Adipocyte (in vitro differentiated cells): ENCODE measurements at regions not wholly inside any gene's neighbourhood (a gene's known extent, or its start where the extent isn't known, plus 50 kb on each side); places are given as distances from the start of the nearest gene placed in this dataset.

Source experiments
- DNase-seq: peaks from one replicate; pipeline ENCODE4 v3.0.0-alpha.2; 2015; ENCODE audit warnings: low read depth
- H3K27me3 ChIP-seq: replicated peaks from 2 replicates; pipeline ENCODE4 v1.7.0; 2013; ENCODE audit warnings: mild to moderate bottlenecking, low read length, moderate library complexity; ENCODE audit not compliant: control insufficient read depth, insufficient read depth
- H3K36me3 ChIP-seq: 2 replicates; pipeline ENCODE4 v1.7.0; 2013; ENCODE audit warnings: low read length, mild to moderate bottlenecking, moderate library complexity; ENCODE audit not compliant: control insufficient read depth, insufficient read depth, severe bottlenecking
- H3K4me1 ChIP-seq: 2 replicates; pipeline ENCODE4 v1.7.0; 2013; ENCODE audit warnings: mild to moderate bottlenecking, low read length, moderate library complexity; ENCODE audit not compliant: control insufficient read depth, insufficient read depth
- H3K4me3 ChIP-seq: 2 replicates; pipeline ENCODE4 v1.7.0; 2013; ENCODE audit warnings: mild to moderate bottlenecking, low read length, moderate library complexity
- H3K9ac ChIP-seq: 2 replicates; pipeline ENCODE4 v1.7.0; 2013; ENCODE audit warnings: mild to moderate bottlenecking, low read length, moderate library complexity
- H3K9me3 ChIP-seq: 2 replicates; pipeline ENCODE4 v1.7.0; 2013; ENCODE audit warnings: mild to moderate bottlenecking, low read length, moderate library complexity; ENCODE audit not compliant: control insufficient read depth

GRCh38 chr5:155343468-155343867, 329.9 kb downstream of the KIF4B start:
- Histone ChIP-seq H3K9ac (no peak overlapping the region), H3K9me3 (peaks cover 2% of the 10 kb centered on the region), H3K4me1 (no peaks in the 10 kb centered on the region), H3K4me3 (no peak overlapping the region), H3K36me3 (no peaks in the 10 kb centered on the region), H3K27me3 (no peaks in the 10 kb centered on the region)
- DNase-seq: no peak

- Histone ChIP-seq H3K4me3 (no peak overlapping the region), H3K9me3 (peaks cover 18% of the 10 kb centered on the region), H3K27me3 (no peaks in the 10 kb centered on the region), H3K4me1 (no peaks in the 10 kb centered on the region), H3K36me3 (no peaks in the 10 kb centered on the region), H3K9ac (no peak overlapping the region)
- no peak for DNase-seq
Observed at GRCh38 chr5:155353231-155353630, 339.7 kb downstream of the KIF4B start.

- Histone ChIP-seq H3K9me3 (no peaks in the 10 kb centered on the region), H3K27me3 (no peaks in the 10 kb centered on the region)
- DNase-seq: no peak
Observed at GRCh38 chr5:155366096-155366495, 352.5 kb downstream of the KIF4B start.

GRCh38 chr5:155367841-155368240, 354.3 kb downstream of the KIF4B start:
- H3K9ac ChIP-seq: no peak overlapping the region
- no peaks in the 10 kb centered on the region for H3K4me1 ChIP-seq
- DNase-seq: no peak
- no peaks in the 10 kb centered on the region for H3K27me3 ChIP-seq
- H3K9me3 ChIP-seq: no peaks in the 10 kb centered on the region
- no peaks in the 10 kb centered on the region for H3K36me3 ChIP-seq
- no peak overlapping the region for H3K4me3 ChIP-seq

More at GRCh38 chr5:155366096-155366495, 352.5 kb downstream of the KIF4B start:
- no peak overlapping the region for H3K4me3 ChIP-seq
- no peaks in the 10 kb centered on the region for H3K36me3 ChIP-seq
- no peaks in the 10 kb centered on the region for H3K4me1 ChIP-seq
- no peak overlapping the region for H3K9ac ChIP-seq

GRCh38 chr5:155368490-155368889, 354.9 kb downstream of the KIF4B start:
- H3K36me3 ChIP-seq: no peaks in the 10 kb centered on the region
- H3K9ac ChIP-seq: no peak overlapping the region
- no peak overlapping the region for H3K4me3 ChIP-seq
- H3K9me3 ChIP-seq: no peaks in the 10 kb centered on the region
- H3K27me3 ChIP-seq: no peaks in the 10 kb centered on the region
- no peak for DNase-seq
- no peaks in the 10 kb centered on the region for H3K4me1 ChIP-seq

GRCh38 chr5:155380480-155380879, 366.9 kb downstream of the KIF4B start:
- H3K27me3 ChIP-seq: no peaks in the 10 kb centered on the region
- no peaks in the 10 kb centered on the region for H3K4me1 ChIP-seq
- H3K9me3 ChIP-seq: no peaks in the 10 kb centered on the region
- no peak overlapping the region for H3K4me3 ChIP-seq
- H3K9ac ChIP-seq: no peak overlapping the region
- H3K36me3 ChIP-seq: no peaks in the 10 kb centered on the region
- DNase-seq: no peak

- no peaks in the 10 kb centered on the region for H3K9me3 ChIP-seq
- no peak for DNase-seq
Observed at GRCh38 chr5:155381654-155382053, 368.1 kb downstream of the KIF4B start.

GRCh38 chr5:155389498-155389897, 375.9 kb downstream of the KIF4B start:
- DNase-seq: no peak
- no peak overlapping the region for H3K4me3 ChIP-seq
- no peak overlapping the region for H3K9ac ChIP-seq
- H3K4me1 ChIP-seq: no peaks in the 10 kb centered on the region
- no peaks in the 10 kb centered on the region for H3K27me3 ChIP-seq
- no peaks in the 10 kb centered on the region for H3K9me3 ChIP-seq
- H3K36me3 ChIP-seq: no peaks in the 10 kb centered on the region

More at GRCh38 chr5:155381654-155382053, 368.1 kb downstream of the KIF4B start:
- H3K4me1 ChIP-seq: no peaks in the 10 kb centered on the region
- H3K36me3 ChIP-seq: no peaks in the 10 kb centered on the region
- no peak overlapping the region for H3K4me3 ChIP-seq
- no peaks in the 10 kb centered on the region for H3K27me3 ChIP-seq
- H3K9ac ChIP-seq: no peak overlapping the region

GRCh38 chr5:155394727-155395126, 381.2 kb downstream of the KIF4B start:
- H3K27me3 ChIP-seq: no peaks in the 10 kb centered on the region
- no peak for DNase-seq
- H3K9ac ChIP-seq: no peak overlapping the region
- H3K4me1 ChIP-seq: no peaks in the 10 kb centered on the region
- no peaks in the 10 kb centered on the region for H3K9me3 ChIP-seq
- no peak overlapping the region for H3K4me3 ChIP-seq
- H3K36me3 ChIP-seq: no peaks in the 10 kb centered on the region

- DNase-seq: no peak
- no peak overlapping the region for H3K9ac ChIP-seq
- H3K27me3 ChIP-seq: no peaks in the 10 kb centered on the region
Observed at GRCh38 chr5:155402927-155403640, 389.5 kb downstream of the KIF4B start.

GRCh38 chr5:155406815-155407214, 393.3 kb downstream of the KIF4B start:
- no peaks in the 10 kb centered on the region for H3K4me1 ChIP-seq
- no peak for DNase-seq
- H3K27me3 ChIP-seq: no peaks in the 10 kb centered on the region
- H3K4me3 ChIP-seq: no peak overlapping the region
- H3K36me3 ChIP-seq: no peaks in the 10 kb centered on the region
- H3K9me3 ChIP-seq: peaks cover 13% of the 10 kb centered on the region
- H3K9ac ChIP-seq: no peak overlapping the region

More at GRCh38 chr5:155402927-155403640, 389.5 kb downstream of the KIF4B start:
- peaks cover 13% of the 10 kb centered on the region for H3K9me3 ChIP-seq
- H3K36me3 ChIP-seq: no peaks in the 10 kb centered on the region
- no peaks in the 10 kb centered on the region for H3K4me1 ChIP-seq
- no peak overlapping the region for H3K4me3 ChIP-seq

GRCh38 chr5:155408465-155408864, 394.9 kb downstream of the KIF4B start:
- no peak for DNase-seq
- no peak overlapping the region for H3K9ac ChIP-seq
- no peaks in the 10 kb centered on the region for H3K27me3 ChIP-seq
- peaks cover 13% of the 10 kb centered on the region for H3K9me3 ChIP-seq
- H3K4me3 ChIP-seq: no peak overlapping the region
- no peaks in the 10 kb centered on the region for H3K36me3 ChIP-seq
- H3K4me1 ChIP-seq: no peaks in the 10 kb centered on the region
